ENCODE measurements at regions not wholly inside any gene's neighbourhood (a gene's known extent, or its start where the extent isn't known, plus 50 kb on each side); places are given as distances from the start of the nearest gene placed in this dataset.
A peak's percentile ranks its signal among the peaks of the same experiment; 100 is the strongest.

DNA sequence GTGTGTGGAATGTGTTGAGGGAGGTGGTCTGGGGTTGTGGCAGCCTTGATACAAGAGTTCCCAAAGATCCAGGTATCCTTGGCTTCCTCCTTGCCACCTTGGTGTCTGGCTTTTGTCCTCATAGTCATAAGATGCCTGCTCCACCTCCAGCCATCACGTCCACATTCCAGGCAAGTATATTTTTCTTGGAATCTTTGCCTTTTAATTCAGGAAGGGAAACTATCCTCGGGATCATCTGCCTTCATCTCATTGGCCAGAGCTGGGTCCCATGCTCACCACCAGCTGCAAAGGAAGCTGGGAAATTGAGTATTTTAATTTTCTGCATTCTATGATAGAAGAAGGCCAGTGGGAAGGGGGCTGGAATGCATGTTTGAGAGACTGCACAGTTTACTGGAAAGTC, 186.7 kb downstream of the C9orf50 start (continued):
- no peak for TF ChIP-seq ZNF701 (tag by site-specific recombination; IDR thresholded peaks at IDR 0.05)
- peak; percentile 73 for TF ChIP-seq SETDB1 (IDR thresholded peaks at IDR 0.05; ENCODE audit: insufficient read length, low read length)
- TF ChIP-seq ZNF514 (tag by site-specific recombination; IDR thresholded peaks at IDR 0.05) = no peak

DNA sequence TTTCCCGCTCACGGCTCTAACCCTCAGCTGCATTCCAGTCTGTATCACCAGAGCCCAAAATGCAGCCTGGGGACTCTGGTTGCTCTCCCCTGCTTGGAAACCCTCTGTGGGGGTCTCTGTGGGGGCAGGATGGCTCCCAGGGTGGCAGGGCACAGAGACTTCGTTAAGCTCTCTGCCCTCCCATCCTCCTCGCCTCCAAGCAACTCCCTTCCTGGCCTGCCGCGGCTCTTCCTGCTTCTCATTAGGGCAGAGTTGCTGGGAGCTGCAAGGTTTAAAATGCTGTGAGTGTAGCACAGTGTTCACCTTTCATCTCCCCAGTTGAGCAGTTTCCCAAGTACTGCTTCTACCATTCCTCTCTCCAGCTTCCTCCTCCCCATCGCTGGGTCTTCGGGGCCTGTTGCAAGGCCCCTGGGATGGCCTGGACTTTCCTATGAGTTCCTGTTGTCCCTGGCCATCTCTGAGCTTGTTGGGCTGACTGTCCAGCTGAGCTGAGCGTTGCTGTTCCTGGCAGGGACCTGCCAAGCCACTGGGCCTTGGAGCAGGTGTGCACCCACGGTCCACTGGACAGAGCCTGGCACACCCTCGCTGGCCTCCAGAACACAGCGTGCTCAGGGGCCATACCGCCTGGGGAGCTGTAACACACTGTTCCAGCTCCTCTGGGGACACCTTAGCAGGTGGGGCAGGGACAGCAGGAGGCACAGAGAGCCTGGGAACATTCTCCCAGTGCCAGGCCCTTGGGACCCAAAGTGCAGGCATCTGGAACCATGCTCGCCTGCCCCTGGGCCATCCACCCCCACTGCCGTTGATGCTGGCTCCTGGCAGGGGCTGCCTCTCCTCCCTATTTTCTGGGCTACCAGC, 188.4 kb downstream of the C9orf50 start:
- H3K36me3 ChIP-seq (ENCODE audit: control insufficient read depth in 2 of 2, insufficient read depth in 1 of 2, low read length in 2 of 2) = no peaks in the 10 kb centered on the region
- H3K4me3 ChIP-seq (ENCODE audit: low read depth, low read length) = no peak overlapping the region
- TF ChIP-seq GLIS1 (tag by site-specific recombination; IDR thresholded peaks at IDR 0.05) (peak; percentile 97), ZNF426 (tag by site-specific recombination; IDR thresholded peaks at IDR 0.05) (no peak), ZBTB17 (tag by site-specific recombination; IDR thresholded peaks at IDR 0.05) (no peak), ZNF571 (tag by site-specific recombination; IDR thresholded peaks at IDR 0.05) (no peak), ZIC2 (tag by site-specific recombination; IDR thresholded peaks at IDR 0.05) (peak; percentile 59)
- TF ChIP-seq, protein P1, sequence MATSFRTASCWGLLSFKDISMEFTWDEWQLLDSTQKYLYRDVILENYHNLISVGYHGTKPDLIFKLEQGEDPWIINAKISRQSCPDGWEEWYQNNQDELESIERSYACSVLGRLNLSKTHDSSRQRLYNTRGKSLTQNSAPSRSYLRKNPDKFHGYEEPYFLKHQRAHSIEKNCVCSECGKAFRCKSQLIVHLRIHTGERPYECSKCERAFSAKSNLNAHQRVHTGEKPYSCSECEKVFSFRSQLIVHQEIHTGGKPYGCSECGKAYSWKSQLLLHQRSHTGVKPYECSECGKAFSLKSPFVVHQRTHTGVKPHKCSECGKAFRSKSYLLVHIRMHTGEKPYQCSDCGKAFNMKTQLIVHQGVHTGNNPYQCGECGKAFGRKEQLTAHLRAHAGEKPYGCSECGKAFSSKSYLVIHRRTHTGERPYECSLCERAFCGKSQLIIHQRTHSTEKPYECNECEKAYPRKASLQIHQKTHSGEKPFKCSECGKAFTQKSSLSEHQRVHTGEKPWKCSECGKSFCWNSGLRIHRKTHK (tag by site-specific recombination; IDR thresholded peaks at IDR 0.05) = no peak
- no peaks in the 10 kb centered on the region for H3K9me3 ChIP-seq (ENCODE audit: control insufficient read depth, insufficient read depth, low read depth, low read length)
- no peak overlapping the region for H3K27ac ChIP-seq (ENCODE audit: extremely low read depth, low read depth, low read length)
- ChIA-PET CTCF (interaction anchor here (0.5 to 1.6 kb wide), 3 partner anchors 259 to 305 kb away, joined by 3 to 4 read pairs (median 3); no protein-coding TSS in a partner anchor), POLR2A (interaction anchor here (0.5 to 0.6 kb wide), 3 partner anchors 10 to 191 kb away, joined by 3 to 5 read pairs (median 5); no protein-coding TSS in a partner anchor)
- no peaks in the 10 kb centered on the region for H3K4me1 ChIP-seq (ENCODE audit: control insufficient read depth, insufficient read depth, low read length)

DNA sequence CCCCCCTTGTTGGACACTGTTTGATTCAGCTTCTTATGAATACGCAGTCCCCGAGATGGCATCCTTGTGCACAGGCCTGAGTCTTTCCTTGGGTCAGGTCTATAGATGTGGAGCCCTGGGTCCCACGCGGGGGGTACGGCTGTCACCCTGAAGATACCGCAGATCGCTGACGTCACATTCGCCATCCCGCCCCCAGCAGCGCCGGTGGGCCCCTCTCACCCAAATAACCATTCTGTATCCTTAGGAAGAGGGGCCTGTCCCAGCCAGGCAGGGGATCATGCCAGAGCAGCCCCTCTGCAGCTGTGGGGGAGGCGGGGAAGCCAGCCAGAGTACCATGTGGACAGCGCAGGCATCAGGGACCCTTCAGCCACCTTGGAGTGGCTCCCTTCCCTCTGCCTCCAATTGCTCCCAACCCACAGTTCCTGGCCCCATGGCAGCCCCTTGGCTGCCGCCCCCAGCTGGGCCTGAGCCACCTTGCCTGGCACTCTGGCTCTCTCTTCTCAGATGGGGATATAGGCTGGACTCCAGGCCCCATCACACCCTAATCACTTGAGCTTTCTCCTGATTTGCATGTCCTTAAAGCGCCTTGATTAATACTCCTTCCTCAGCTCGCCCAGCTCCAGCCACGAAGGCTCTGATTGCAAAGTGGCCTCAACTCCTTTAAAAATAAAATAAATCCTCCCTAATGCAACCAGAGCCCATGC, 189.8 kb downstream of the C9orf50 start:
- H3K36me3 ChIP-seq (ENCODE audit: control insufficient read depth in 2 of 2, insufficient read depth in 1 of 2, low read length in 2 of 2) = no peaks in the 10 kb centered on the region
- H3K9me3 ChIP-seq (ENCODE audit: control insufficient read depth, insufficient read depth, low read depth, low read length) = no peaks in the 10 kb centered on the region
- H3K4me1 ChIP-seq (ENCODE audit: control insufficient read depth, insufficient read depth, low read length) = no peaks in the 10 kb centered on the region
- H3K27ac ChIP-seq (ENCODE audit: extremely low read depth, low read depth, low read length) = no peak overlapping the region
- POLR2A ChIA-PET = no interaction called here
- no peak overlapping the region for H3K4me3 ChIP-seq (ENCODE audit: low read depth, low read length)
- CTCF ChIA-PET = interaction anchor here (1.6 kb wide), 1 partner anchor 288 kb away, joined by 3 read pairs; no protein-coding TSS in a partner anchor
- TF ChIP-seq ZNF777 (tag by site-specific recombination; IDR thresholded peaks at IDR 0.05; ENCODE audit: borderline replicate concordance) (no peak), ZNF174 (tag by site-specific recombination; IDR thresholded peaks at IDR 0.05) (no peak), ZNF585B (tag by site-specific recombination; IDR thresholded peaks at IDR 0.05) (no peak), ZNF184 (tag by site-specific recombination; IDR thresholded peaks at IDR 0.05) (no peak), ZNF335 (tag by site-specific recombination; conservative IDR thresholded peaks at IDR 0.05) (no peak), HOXD13 (CRISPR knock-in tag; IDR thresholded peaks at IDR 0.05; ENCODE audit: borderline replicate concordance) (no peak), KLF10 (tag by site-specific recombination; IDR thresholded peaks at IDR 0.05) (no peak), ZNF548 (tag by site-specific recombination; IDR thresholded peaks at IDR 0.05) (no peak)
- TF ChIP-seq, protein P2, sequence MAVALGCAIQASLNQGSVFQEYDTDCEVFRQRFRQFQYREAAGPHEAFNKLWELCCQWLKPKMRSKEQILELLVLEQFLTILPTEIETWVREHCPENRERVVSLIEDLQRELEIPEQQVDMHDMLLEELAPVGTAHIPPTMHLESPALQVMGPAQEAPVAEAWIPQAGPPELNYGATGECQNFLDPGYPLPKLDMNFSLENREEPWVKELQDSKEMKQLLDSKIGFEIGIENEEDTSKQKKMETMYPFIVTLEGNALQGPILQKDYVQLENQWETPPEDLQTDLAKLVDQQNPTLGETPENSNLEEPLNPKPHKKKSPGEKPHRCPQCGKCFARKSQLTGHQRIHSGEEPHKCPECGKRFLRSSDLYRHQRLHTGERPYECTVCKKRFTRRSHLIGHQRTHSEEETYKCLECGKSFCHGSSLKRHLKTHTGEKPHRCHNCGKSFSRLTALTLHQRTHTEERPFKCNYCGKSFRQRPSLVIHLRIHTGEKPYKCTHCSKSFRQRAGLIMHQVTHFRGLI (tag by site-specific recombination; IDR thresholded peaks at IDR 0.05) = no peak
- TF ChIP-seq, protein P3, sequence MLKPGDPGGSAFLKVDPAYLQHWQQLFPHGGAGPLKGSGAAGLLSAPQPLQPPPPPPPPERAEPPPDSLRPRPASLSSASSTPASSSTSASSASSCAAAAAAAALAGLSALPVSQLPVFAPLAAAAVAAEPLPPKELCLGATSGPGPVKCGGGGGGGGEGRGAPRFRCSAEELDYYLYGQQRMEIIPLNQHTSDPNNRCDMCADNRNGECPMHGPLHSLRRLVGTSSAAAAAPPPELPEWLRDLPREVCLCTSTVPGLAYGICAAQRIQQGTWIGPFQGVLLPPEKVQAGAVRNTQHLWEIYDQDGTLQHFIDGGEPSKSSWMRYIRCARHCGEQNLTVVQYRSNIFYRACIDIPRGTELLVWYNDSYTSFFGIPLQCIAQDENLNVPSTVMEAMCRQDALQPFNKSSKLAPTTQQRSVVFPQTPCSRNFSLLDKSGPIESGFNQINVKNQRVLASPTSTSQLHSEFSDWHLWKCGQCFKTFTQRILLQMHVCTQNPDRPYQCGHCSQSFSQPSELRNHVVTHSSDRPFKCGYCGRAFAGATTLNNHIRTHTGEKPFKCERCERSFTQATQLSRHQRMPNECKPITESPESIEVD (tag by site-specific recombination; IDR thresholded peaks at IDR 0.05) = no peak
- TF ChIP-seq, protein P4, sequence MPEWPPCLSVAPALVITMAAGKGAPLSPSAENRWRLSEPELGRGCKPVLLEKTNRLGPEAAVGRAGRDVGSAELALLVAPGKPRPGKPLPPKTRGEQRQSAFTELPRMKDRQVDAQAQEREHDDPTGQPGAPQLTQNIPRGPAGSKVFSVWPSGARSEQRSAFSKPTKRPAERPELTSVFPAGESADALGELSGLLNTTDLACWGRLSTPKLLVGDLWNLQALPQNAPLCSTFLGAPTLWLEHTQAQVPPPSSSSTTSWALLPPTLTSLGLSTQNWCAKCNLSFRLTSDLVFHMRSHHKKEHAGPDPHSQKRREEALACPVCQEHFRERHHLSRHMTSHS (tag by site-specific recombination; IDR thresholded peaks at IDR 0.05) = no peak
- TF ChIP-seq, protein P5, sequence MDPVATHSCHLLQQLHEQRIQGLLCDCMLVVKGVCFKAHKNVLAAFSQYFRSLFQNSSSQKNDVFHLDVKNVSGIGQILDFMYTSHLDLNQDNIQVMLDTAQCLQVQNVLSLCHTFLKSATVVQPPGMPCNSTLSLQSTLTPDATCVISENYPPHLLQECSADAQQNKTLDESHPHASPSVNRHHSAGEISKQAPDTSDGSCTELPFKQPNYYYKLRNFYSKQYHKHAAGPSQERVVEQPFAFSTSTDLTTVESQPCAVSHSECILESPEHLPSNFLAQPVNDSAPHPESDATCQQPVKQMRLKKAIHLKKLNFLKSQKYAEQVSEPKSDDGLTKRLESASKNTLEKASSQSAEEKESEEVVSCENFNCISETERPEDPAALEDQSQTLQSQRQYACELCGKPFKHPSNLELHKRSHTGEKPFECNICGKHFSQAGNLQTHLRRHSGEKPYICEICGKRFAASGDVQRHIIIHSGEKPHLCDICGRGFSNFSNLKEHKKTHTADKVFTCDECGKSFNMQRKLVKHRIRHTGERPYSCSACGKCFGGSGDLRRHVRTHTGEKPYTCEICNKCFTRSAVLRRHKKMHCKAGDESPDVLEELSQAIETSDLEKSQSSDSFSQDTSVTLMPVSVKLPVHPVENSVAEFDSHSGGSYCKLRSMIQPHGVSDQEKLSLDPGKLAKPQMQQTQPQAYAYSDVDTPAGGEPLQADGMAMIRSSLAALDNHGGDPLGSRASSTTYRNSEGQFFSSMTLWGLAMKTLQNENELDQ (tag by site-specific recombination; IDR thresholded peaks at IDR 0.05; ENCODE audit: low read depth) = no peak
- TF ChIP-seq, protein P6, sequence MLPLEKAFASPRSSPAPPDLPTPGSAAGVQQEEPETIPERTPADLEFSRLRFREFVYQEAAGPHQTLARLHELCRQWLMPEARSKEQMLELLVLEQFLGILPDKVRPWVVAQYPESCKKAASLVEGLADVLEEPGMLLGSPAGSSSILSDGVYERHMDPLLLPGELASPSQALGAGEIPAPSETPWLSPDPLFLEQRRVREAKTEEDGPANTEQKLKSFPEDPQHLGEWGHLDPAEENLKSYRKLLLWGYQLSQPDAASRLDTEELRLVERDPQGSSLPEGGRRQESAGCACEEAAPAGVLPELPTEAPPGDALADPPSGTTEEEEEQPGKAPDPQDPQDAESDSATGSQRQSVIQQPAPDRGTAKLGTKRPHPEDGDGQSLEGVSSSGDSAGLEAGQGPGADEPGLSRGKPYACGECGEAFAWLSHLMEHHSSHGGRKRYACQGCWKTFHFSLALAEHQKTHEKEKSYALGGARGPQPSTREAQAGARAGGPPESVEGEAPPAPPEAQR (tag by site-specific recombination; IDR thresholded peaks at IDR 0.05) = no peak
